ENCODE measurements at regions not wholly inside any gene's neighbourhood (a gene's known extent, or its start where the extent isn't known, plus 50 kb on each side); places are given as distances from the start of the nearest gene placed in this dataset.

GRCh38 chr13:109884462-109884861 is 98.1 kb upstream of the IRS2 start:
- DNase-seq (ENCODE audit: low read depth in 2 of 2): no peak

DNA sequence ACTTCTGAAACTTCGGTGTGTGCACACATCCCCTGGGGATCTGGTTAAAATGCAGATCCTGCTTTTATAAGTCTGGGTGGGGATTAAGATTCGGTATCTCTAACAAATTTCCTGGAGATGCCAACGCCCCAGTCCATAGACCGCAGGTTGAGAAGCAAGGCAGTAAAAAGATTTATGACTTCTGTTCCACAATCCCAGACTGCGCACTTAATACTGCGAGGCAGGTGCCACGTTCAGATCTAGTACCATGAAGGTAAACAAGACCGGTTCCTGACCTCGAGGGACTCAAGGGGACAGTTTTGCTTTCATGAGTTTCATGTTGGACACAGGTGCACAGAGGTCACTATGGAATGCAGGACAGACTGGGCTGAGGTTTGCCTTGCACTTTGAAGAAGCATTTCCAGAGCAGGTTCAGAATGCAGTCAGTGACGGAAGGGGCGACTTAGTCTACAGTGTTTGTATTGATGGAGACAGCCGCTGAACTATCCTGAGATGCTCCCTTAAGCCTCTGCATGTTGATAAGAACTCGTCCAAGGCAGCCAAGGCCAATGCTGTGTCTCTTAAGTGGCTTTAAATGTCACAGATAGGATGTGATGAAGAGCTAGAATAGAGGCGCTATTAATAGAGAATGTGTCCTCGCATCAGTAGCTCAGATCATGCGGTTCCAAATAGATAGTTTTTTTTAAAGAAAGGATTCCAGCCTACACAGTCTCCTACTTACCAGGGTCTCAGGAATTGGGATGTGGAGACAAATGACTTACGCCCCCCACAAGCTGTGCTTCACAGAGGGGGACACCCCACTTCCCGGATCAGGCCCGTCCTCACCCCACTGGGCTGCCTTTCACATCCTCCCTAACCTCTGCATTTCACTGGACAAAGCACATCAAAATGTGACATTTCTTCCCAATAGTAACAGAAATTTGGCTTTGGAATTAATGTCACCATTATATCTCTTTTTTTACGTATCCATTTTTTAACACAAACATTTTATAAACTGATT is 97.1 kb upstream of the IRS2 start:
- DNase-seq (ENCODE audit: low read depth in 2 of 2): no peak

DNA sequence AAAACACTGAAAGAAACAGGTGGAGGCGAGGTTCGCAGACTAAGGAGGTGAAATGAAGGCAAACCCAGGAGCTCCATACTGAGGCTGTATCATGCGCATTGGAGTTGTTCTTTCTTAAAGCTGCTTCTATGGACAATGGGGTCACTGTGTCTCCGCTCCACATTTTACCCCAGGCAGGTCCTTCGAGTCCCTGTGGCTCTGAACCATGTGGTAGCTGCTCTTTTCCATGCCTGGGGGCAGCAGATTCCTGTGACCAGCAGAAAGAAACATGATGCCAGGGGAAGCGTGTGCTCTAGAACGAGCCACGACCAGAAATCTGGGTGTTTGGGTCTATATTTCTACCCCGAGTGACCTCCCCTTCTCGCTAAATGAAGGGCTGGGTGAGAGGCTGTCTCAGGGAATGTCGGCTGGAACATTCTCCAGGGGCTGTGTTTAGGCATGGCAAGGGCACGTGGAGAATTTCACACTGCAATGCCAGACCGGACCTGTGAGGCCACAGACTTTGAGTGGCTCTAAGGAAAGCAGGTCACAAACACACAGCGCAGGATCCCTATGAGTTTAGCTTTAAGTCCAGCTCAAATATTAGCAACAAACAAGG is 95.7 kb upstream of the IRS2 start:
- DNase-seq (ENCODE audit: low read depth in 2 of 2): no peak

DNA sequence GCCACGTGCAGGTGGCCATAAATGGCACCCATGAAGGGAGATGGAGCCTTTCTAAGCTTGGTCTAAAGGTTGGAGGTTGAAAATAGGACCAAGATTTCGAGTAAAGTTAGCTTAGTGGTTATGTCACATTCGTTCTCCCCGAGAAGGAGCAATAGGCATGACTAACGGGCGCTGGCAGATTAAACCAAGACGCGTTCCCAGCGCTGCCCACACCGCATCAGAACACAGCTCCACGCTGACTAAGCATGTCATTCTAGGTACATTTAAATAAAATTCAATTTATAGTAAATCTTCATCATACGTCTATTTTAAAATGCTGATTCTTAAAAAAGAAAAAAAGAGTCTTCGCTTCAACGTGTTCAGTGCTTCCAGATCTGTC is 95.0 kb upstream of the IRS2 start:
- DNase-seq (ENCODE audit: low read depth in 2 of 2): no peak

DNA sequence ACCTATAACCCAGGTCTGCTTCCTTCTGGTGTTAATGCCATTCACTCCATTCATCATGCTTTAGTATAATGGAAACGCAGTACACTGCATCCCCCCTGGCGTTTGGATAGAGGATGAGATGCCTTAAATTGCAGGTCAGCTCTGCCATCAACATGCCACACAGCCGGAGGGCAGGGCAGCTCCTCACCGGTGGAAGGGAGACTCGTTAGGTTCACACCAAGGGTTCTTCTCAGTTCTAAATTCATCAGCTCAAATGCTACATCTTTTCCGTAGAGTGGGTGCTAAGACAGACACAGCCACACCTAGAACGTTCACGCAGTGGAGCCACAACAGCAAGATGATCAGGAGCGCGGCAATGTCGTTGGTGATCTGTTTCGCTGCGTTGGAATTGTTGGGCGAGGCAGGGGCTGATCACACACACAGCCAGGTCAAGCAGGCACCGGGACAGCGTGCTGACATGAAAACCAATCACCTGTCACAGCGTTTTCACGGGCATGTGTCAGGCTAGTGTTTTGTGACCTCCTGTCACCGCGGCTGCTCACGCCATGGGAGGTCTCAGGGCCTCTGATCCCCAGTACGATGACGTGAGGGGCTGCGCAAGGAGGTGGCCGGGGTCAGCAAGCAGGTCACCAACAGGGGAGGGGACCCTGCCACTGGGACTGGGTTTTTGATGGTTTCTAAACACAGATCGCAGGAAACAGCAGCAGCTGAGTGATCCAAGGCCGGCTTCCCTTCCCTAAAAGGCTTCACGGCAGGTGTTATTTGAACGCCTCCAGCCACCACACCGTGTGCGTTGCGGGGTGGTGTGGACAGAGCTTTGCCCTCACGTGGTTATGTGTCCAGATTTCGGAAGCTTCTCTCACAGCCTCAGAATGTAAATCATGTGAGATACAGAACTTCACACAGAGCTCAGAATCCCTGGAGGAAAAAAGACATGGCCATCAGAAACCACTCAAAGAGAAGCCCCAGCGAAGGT is 94.3 kb upstream of the IRS2 start:
- DNase-seq (ENCODE audit: low read depth in 2 of 2): no peak

GRCh38 chr13:109879338-109879737 is 93.0 kb upstream of the IRS2 start:
- no peak for DNase-seq (ENCODE audit: low read depth in 2 of 2)

GRCh38 chr13:109877809-109878208 is 91.4 kb upstream of the IRS2 start:
- DNase-seq (ENCODE audit: low read depth in 2 of 2): no peak

GRCh38 chr13:109875746-109876145 is 89.4 kb upstream of the IRS2 start:
- DNase-seq (ENCODE audit: low read depth in 2 of 2): no peak

DNA sequence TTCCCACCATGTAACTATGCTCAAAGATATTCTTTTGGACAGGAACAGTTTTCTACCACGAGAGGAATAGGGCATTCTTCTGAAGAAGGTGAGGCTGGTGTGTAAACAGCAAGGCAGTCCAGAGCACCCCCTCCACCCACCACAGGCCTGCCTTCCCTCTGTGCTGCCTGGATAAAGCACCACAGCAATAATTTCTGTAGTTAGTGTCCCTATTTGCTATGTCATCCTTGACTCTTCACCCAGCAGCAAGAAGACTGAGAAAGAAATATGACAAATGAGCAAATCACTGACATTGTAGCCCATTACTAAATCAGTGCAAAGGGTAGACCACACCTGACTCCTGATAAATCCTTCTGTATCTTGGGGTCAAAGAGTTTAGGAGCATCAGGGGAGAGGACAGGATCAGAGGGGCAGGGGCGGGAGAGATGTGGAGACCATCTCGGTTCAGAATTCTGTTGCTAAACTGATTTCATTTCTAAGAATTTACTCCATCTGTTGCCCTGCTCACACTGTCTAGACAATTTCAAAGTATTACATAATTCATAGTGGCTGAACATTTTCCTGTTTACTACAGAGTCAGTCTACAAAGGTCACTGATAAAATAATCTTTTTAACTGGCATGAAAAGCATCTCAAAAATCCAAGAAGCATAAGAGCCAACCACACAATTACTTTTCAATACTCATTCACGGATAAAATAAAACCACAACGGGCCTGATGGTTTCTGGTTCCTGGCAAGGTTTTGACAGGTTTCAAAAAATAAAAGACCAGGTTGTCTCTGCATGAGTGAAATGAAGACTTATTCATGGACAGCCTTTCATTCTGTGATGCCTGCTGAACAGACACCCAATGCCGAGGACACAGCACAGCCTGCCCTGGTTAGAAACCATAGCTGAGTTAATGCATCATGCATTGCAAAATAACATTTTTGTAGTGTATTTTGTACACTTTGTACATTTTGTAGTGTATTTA is 88.4 kb upstream of the IRS2 start:
- DNase-seq (ENCODE audit: low read depth in 2 of 2): no peak

DNA sequence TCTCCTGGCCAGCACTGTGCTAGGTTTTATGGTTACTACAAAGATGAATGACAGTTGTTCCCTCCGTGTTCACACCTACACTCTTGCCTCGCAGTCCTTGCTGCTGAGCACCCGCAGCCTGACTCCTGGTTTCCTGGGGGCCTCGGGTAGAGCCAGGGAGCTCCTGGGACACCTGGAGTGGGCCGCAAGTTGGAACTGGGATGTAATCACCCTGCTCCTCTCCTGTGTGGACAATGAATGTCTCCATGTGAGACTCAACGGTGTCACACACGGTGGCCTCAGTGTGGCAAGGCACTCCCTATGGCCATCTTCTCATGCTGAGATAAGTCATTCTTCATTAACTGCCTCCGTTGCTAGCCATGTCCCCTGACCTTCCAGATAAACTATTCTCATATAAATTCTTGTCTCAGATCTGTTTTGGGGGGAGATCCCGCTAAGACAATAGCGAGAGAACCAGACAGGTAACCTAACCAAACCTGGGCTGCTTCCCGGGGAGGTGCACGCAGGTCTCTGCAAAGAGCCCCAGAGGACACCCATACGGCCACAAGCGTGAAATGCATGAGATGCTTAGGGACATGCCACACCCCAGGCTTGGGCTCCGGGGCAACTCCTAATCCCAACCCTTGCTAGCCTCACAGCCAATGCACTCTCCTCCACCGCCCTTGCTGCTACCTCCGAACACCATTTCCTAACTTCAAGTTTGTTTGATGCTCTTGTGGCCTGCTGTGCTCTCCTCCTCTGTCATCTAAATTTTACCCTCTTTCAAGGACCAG is 87.2 kb upstream of the IRS2 start:
- no peak for DNase-seq (ENCODE audit: low read depth in 2 of 2)

DNA sequence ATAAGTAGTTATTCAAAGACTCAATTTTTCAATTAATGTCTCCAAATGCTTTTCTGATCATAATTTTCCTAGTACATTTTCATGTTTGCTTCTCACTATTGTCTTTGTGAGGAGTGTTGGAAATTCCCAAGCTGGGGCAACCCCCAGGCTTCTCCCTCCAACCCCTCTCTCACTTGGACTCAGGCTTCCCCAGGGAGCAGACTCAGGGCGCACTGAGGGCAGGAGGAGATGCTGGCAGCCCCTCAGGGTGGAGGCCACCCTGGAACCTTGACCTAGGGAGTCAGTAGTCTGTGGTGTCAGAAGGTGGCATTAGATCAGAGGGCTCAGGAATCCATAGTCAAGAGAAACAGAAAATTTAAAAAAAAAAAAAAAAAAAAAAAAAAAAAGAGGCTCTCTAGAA is 86.5 kb upstream of the IRS2 start:
- DNase-seq (ENCODE audit: low read depth in 2 of 2): no peak

GRCh38 chr13:109870696-109871370 is 84.5 kb upstream of the IRS2 start:
- DNase-seq (ENCODE audit: low read depth in 2 of 2): no peak

- DNase-seq (ENCODE audit: low read depth in 2 of 2): no peak
Observed at GRCh38 chr13:109870274-109870673, 83.9 kb upstream of the IRS2 start.

GRCh38 chr13:109869312-109870237 is 83.2 kb upstream of the IRS2 start:
- DNase-seq (ENCODE audit: low read depth in 2 of 2): peak in 1 of 2 donors; percentile 3

DNA sequence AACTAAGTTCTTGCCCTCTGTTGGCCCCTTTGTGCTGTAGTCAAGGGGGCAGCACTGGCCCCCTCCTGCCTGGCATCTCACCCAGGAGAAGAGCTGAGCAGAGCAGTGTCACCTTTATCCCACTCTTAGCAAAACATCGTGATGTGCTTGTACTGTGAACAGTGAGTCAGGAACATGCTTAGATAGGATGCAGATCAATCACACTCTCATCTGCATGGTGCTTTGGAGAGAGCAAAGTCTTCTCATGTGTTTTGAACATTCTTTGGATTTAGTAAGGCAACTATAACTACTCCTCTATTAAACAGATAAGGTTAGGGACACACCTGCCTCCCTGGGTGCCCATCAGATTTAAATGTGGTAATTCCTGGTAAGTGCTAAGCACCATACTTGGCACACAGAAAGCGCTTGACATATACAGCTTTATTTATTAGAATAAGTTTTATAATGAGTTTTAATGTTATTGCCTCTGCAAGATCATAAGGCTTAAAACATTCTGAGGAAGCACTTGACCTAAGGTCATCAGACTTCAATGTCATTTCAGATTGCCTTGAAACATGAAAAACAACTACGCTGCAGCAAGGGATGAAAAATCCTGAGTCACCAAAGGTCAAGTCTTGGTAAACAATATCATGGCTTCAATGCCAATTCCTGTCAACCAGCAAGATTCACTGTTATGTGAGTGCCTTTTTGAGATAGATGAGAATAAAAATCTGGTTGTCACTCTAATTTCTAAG is 82.4 kb upstream of the IRS2 start:
- DNase-seq (ENCODE audit: low read depth in 2 of 2): no peak

DNA sequence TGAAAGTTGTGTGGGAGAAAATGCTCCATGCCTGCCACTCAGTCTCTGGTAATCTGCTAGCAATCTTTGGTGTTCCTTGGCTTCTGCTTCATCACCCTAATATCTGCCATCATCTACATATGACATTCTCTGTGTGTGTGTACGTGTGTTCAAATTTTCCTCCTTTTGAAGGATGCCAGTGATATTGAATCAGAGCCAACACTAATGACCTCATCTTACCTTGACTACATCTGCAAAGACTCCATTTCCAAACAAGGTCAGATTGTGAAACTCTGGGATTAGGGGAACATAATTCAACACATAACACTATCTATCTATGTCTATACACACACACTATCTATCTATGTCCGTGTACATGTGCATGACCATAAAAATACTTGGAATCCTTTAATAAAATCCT is 81.4 kb upstream of the IRS2 start:
- no peak for DNase-seq (ENCODE audit: low read depth in 2 of 2)

DNA sequence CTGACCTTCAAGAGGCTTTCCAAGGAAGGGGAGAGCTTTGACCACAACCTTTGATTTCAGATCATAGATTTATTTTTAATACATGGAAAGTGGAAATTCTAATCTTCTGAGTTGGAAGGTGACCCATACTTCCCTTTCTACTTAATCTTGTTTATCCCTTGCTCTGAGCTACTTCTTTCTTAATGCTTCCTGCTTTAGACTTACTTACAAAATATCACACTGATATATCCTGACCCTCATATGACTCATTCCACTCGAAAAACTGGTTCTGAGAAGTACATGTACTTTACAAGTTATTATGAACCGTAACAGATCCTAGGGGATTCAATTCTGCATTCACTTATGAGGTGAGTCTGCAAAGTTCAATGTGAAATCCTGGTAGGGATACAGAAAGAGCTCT is 76.2 kb upstream of the IRS2 start:
- DNase-seq (ENCODE audit: low read depth in 2 of 2): no peak

DNA sequence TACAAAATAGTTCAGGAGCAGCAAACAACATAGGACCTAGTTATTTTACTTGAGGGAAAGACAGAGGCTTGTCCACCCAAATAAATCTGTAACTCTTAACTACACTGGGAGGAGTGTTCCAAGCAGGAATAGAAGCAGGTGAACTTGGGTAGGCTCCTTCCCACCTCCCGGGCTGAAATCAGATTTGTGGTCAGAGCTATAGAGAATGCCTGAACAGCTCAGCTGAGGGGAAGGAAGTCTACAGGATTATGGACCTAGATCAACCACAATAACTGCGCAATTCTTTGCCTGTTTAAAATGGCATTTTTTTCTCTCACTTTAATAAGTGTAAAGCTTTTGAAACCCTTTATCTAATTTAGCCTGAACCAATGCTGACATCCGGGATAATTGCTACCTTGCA is 73.5 kb upstream of the IRS2 start:
- DNase-seq (ENCODE audit: low read depth in 2 of 2): no peak
